Uterus (tissue), 3 donors: ENCODE measurements at regions not wholly inside any gene's neighbourhood (a gene's known extent, or its start where the extent isn't known, plus 50 kb on each side); places are given as distances from the start of the nearest gene placed in this dataset.
A peak's percentile ranks its signal among the peaks of the same experiment; 100 is the strongest.
"Not testable (repeated sequence)": the region's sequence is repeated elsewhere in the genome, so short reads cannot be mapped to it uniquely, and the experiment has no call there.

ENCODE experiments used
- DNase-seq, 2 donors: peaks; one replicate each; pipeline ENCODE4 v3.0.0-alpha.2; 2019 to 2020
- H3K27ac ChIP-seq, 2 donors: fragments of 200-600 bp; sonication (generic); 1 replicate in 1 of 2; 2 replicates in 1 of 2; pipeline ENCODE4 v1.5.1; 2016 to 2018
- H3K27me3 ChIP-seq, 2 donors: fragments of 200-600 bp; sonication (generic); one replicate each; pipeline ENCODE4 v1.5.1; 2018 to 2019; ENCODE audit warnings: control low read depth in 1 of 2
- H3K36me3 ChIP-seq, 2 donors: fragments of 200-600 bp; sonication (generic); one replicate each; pipeline ENCODE4 v1.5.1; 2019; ENCODE audit warnings: control low read depth in 1 of 2
- H3K4me1 ChIP-seq, 2 donors: fragments of 200-600 bp; sonication (generic); one replicate each; pipeline ENCODE4 v1.5.1; 2018 to 2019; ENCODE audit warnings: control low read depth in 1 of 2
- H3K4me3 ChIP-seq, 2 donors: fragments of 200-600 bp; sonication (generic); 1 replicate in 1 of 2; 2 replicates in 1 of 2; pipeline ENCODE4 v1.5.1; 2018 to 2019; ENCODE audit warnings: mild to moderate bottlenecking in 1 of 2
- H3K9me3 ChIP-seq, 2 donors: fragments of 200-600 bp; sonication (generic); one replicate each; pipeline ENCODE4 v1.5.1; 2019; ENCODE audit warnings: control low read depth in 1 of 2
- POLR2A ChIP-seq, 2 donors: fragments of 450-650 bp; IDR thresholded peaks; one replicate each; pipeline ENCODE4 v1.6.1; 2016; ENCODE audit warnings: antibody characterized with exemption in 2 of 2, mild to moderate bottlenecking in 1 of 2, moderate library complexity in 1 of 2
- intact Hi-C: fragments of 100-400 bp; cut with DNase I; formaldehyde crosslinking; loops from one replicate; pipeline ENCODE4 v1.15.1; 2023; ENCODE audit warnings: low total_unique reads
- TF ChIP-seq, protein P1 (sequence below), 4 experiments: fragments of 200-600 bp in 2 of 4; fragments of 450-650 bp in 2 of 4; sonication (generic) in 2 of 4; IDR thresholded peaks; one replicate each; pipeline ENCODE4 v1.5.1; 2016 to 2019; ENCODE audit warnings: antibody characterized with exemption in 4 of 4, mild to moderate bottlenecking in 2 of 4, moderate library complexity in 1 of 4
- donor health status: DM: yes; HTN: yes; CAD: no.

DNA sequence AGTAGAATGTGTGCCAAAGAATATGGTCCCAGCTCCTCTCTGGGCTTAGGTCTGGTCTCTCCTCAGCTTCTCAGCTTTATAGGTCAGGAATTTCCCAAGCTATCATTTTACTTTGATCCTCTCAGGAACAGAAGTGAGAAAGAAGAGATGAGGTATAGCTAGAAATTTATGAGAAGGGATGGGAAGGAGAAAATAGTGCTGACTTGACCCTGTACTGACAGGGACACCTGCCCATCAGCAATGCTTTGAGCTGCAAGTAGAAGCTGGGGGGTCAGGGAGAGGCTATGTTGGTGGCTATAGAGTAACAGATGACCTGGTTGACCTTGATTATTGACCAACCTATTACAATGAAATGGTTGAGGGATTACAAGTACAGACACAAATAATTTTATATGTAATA, 75.0 kb downstream of the XCL2 start:
- peaks cover 4 to 6% of the 10 kb centered on the region in 2 donors for H3K4me1 ChIP-seq
- H3K27ac ChIP-seq = no peak overlapping the region
- no peak for DNase-seq
- intact Hi-C loops = no loop called here
- H3K27me3 ChIP-seq = no peaks in the 10 kb centered on the region
- H3K4me3 ChIP-seq = no peak overlapping the region
- TF ChIP-seq, protein P1, sequence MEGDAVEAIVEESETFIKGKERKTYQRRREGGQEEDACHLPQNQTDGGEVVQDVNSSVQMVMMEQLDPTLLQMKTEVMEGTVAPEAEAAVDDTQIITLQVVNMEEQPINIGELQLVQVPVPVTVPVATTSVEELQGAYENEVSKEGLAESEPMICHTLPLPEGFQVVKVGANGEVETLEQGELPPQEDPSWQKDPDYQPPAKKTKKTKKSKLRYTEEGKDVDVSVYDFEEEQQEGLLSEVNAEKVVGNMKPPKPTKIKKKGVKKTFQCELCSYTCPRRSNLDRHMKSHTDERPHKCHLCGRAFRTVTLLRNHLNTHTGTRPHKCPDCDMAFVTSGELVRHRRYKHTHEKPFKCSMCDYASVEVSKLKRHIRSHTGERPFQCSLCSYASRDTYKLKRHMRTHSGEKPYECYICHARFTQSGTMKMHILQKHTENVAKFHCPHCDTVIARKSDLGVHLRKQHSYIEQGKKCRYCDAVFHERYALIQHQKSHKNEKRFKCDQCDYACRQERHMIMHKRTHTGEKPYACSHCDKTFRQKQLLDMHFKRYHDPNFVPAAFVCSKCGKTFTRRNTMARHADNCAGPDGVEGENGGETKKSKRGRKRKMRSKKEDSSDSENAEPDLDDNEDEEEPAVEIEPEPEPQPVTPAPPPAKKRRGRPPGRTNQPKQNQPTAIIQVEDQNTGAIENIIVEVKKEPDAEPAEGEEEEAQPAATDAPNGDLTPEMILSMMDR (IDR thresholded peaks at IDR 0.05) = no peak
- TF ChIP-seq POLR2A (IDR thresholded peaks at IDR 0.05) = no peak
- H3K9me3 ChIP-seq = no peaks in the 10 kb centered on the region
- no peaks in the 10 kb centered on the region for H3K36me3 ChIP-seq

DNA sequence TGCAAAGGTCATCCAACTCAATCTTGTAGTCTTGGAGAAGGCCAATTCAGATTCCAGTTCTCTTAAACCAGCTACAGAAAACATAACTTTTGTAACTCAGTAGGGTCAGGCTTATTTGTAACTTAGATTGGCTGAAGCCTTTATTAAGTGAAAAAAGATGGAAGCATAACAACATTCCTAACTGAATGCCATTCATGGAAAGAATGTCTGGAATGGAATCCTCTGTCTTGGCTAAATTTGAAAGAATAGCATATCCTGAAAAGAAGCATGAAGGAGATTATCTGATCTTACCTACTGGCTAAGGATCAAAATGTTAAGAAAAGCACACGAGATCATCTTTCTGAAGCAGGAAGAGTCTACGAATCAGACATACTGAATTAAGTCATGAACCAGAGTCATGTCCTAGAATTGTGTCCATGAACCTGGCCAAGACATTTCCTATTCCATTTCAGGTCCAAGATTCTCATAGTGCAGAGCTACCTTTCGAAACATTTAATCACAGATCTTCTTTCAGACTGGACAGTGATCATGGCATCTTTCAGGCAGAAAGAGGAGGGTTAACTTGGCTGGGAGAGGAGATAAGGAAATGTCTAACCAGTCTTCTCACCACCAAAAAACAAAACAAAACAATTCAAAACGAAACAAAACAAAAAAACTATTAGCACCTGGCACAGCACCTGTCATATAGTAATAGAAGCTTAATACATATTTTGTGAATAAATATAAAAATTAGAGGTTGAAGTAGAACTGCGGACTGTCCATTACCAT, 75.6 kb downstream of the XCL2 start:
- intact Hi-C loops = no loop called here
- DNase-seq = no peak
- Histone ChIP-seq H3K27me3 (no peaks in the 10 kb centered on the region), H3K36me3 (no peaks in the 10 kb centered on the region), H3K27ac (peak overlapping the region in 1 of 2 donors; percentile 26), H3K4me3 (no peak overlapping the region), H3K9me3 (no peaks in the 10 kb centered on the region), H3K4me1 (peaks cover 4 to 6% of the 10 kb centered on the region in 2 donors)
- TF ChIP-seq, protein P1 (IDR thresholded peaks at IDR 0.05) = no peak
- TF ChIP-seq POLR2A (IDR thresholded peaks at IDR 0.05) = no peak

DNA sequence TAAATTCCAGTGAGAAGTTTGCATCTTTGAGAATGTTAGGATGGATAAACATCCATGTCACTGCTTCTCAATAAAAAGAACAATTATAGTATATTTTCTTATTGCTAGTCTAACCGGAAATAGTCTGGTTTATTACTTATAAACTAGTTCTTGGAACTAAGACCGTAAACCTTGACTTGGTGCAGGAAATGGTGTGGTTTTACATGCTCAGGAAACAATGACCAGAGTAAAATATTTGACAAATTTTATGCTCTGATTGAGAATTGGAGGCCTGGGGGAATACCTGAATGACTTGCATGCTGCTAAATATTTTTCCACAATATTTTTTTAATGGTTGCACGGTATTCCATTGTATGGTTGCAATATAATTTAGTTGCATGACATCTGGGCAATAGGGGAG, 76.3 kb downstream of the XCL2 start:
- peaks cover 4 to 6% of the 10 kb centered on the region in 2 donors for H3K4me1 ChIP-seq
- H3K36me3 ChIP-seq = no peaks in the 10 kb centered on the region
- H3K4me3 ChIP-seq = no peak overlapping the region
- H3K9me3 ChIP-seq = no peaks in the 10 kb centered on the region
- H3K27ac ChIP-seq = no peak overlapping the region
- intact Hi-C loops = no loop called here
- no peak for DNase-seq
- TF ChIP-seq, protein P1 (IDR thresholded peaks at IDR 0.05) = no peak
- no peak for TF ChIP-seq POLR2A (IDR thresholded peaks at IDR 0.05)
- H3K27me3 ChIP-seq = no peaks in the 10 kb centered on the region

DNA sequence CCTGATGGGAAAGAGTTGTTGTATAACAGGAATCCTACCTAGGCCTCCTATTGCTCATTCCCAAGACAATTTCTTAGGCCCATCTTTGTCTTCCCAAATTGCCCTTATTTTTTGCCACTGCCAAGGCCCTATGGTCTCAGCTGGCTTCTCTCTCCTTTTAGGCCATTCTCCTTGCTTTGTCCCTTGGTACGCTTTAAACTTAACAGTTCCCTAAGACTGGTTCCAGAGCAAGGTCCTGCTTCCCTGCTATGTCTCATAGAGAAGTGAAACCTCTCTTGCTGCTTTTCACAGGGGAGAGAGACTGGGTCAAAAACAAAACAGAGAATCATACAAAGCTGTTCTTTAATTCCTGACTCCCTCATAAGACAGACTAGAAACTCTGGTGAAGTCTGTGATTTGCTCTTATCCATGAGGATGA, 77.1 kb downstream of the XCL2 start:
- TF ChIP-seq, protein P1 (IDR thresholded peaks at IDR 0.05) = no peak
- TF ChIP-seq POLR2A (IDR thresholded peaks at IDR 0.05) = no peak
- Histone ChIP-seq H3K9me3 (no peaks in the 10 kb centered on the region), H3K36me3 (no peaks in the 10 kb centered on the region), H3K27me3 (no peaks in the 10 kb centered on the region), H3K4me1 (peaks cover 4 to 6% of the 10 kb centered on the region in 2 donors), H3K27ac (peak overlapping the region; percentile 35 to 65), H3K4me3 (no peak overlapping the region)
- no peak for DNase-seq
- intact Hi-C loops = no loop called here

DNA sequence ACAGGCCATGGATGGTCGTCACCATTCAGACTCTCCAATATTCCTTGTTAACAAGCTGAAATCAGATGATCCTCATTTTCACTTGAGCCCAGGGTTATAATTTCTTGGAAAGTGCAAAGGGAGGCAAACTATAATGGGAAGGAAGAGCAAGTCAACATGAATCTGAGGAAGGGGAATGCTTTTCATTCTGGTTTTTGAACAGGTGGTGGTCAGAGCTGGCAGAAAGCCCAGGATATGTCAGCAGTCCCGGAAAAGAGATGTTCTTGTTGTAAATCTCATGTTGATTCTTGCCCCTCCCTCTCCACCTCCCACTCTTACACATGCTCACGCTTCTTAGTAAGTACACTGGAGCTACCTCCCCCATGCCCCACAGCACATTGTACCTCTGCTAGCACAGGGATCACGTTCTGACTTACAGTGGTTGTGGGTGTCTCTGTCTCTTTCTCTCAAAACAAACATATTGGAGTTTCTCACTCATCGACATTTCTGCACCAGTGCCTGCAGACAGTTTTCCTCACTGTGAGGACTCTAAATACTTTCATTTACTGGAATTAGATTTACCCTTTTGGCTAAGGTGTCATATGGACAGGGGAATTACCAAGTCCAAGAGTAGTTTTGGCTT, 77.6 kb downstream of the XCL2 start:
- Histone ChIP-seq H3K36me3 (no peaks in the 10 kb centered on the region), H3K27me3 (no peaks in the 10 kb centered on the region), H3K4me3 (no peak overlapping the region), H3K9me3 (no peaks in the 10 kb centered on the region), H3K4me1 (peaks cover 4 to 6% of the 10 kb centered on the region in 2 donors), H3K27ac (peak overlapping the region; percentile 35 to 65)
- TF ChIP-seq, protein P1 (IDR thresholded peaks at IDR 0.05) = no peak
- no peak for TF ChIP-seq POLR2A (IDR thresholded peaks at IDR 0.05)
- intact Hi-C loops = no loop called here
- DNase-seq = peak; percentile 55 to 68

DNA sequence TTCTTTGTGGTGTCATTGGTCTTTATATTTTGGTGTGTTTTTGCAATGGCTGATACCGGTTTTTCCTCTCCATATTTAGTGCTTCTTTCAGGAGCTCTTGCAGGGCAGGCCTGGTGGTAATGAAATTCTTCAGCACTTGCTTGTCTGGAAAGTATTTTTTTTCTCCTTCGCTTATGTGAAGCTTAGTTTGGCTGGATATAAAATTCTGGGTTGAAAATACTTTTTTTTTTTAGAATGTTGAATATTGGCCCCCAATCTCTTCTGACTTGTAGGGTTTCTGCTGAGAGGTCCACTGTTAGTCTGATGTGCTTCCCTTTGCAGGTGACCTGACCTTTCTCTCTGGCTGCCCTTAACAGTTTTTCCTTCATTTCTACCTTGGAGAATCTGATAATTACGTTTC, 82.7 kb downstream of the XCL2 start:
- H3K4me1 ChIP-seq, H3K27ac ChIP-seq, H3K27me3 ChIP-seq, intact Hi-C loops, H3K36me3 ChIP-seq, DNase-seq, H3K4me3 ChIP-seq, H3K9me3 ChIP-seq: not testable (repeated sequence)

DNA sequence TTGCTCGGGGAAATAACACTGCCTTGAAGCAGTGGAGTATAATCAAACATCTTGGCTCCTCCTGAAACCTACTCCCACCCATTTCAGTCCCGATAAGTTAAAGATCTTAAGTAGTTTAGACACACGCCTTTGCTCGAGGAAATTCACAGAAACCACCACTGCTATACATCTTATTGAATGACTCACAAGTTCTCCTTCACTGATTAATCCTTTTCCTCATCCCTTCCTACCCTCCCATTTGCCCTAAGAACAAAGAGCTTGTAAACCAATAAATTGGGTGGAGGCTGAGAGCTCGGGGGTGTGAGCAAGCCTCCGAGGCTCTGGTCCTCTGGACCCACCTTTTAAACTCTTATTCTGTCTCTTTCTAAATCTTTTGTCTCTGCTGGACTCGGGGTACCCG, 86.5 kb downstream of the XCL2 start:
- H3K9me3 ChIP-seq, H3K27ac ChIP-seq, H3K36me3 ChIP-seq, DNase-seq, H3K27me3 ChIP-seq, H3K4me3 ChIP-seq, intact Hi-C loops, H3K4me1 ChIP-seq: not testable (repeated sequence)
